Fibroblast of mammary gland (primary cell): ENCODE measurements at regions not wholly inside any gene's neighbourhood (a gene's known extent, or its start where the extent isn't known, plus 50 kb on each side); places are given as distances from the start of the nearest gene placed in this dataset.

ENCODE experiments used
- DNase-seq: peaks from one replicate; pipeline ENCODE4 v3.0.0-alpha.2; 2010; ENCODE audit warnings: low read depth
- H3K4me3 ChIP-seq: 2 replicates; pipeline ENCODE4 v1.5.1; 2011; ENCODE audit warnings: low read depth, mild to moderate bottlenecking, low read length, moderate library complexity; ENCODE audit not compliant: control insufficient read depth
- TF ChIP-seq, protein P1 (sequence below): conservative IDR thresholded peaks from 2 replicates; pipeline ENCODE4 v1.5.1; 2011; ENCODE audit warnings: low read depth, low read length, inconsistent platforms; ENCODE audit not compliant: control insufficient read depth, insufficient read depth

DNA sequence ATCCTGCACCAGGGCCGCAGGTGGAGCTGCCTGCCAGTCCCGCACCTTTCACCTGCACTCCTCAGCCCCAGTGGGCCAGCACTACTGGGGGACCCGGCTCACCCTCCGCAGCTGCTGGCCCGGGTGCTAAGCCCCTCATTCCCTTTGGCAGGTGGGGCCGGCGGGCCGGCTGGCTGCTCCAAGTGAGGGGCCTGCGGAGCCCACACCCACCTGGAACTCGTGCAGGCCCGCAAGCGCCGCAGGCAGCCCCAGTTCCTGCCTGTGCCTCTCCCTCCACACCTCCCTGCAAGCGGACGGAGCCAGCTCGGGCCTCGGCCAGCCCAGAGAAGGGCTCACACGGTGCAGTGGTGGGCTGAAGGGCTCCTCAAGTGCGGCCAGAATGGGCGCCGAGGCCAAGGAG, 199.0 kb upstream of the HS3ST5 start:
- TF ChIP-seq, protein P1, sequence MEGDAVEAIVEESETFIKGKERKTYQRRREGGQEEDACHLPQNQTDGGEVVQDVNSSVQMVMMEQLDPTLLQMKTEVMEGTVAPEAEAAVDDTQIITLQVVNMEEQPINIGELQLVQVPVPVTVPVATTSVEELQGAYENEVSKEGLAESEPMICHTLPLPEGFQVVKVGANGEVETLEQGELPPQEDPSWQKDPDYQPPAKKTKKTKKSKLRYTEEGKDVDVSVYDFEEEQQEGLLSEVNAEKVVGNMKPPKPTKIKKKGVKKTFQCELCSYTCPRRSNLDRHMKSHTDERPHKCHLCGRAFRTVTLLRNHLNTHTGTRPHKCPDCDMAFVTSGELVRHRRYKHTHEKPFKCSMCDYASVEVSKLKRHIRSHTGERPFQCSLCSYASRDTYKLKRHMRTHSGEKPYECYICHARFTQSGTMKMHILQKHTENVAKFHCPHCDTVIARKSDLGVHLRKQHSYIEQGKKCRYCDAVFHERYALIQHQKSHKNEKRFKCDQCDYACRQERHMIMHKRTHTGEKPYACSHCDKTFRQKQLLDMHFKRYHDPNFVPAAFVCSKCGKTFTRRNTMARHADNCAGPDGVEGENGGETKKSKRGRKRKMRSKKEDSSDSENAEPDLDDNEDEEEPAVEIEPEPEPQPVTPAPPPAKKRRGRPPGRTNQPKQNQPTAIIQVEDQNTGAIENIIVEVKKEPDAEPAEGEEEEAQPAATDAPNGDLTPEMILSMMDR = no peak
- no peak overlapping the region for H3K4me3 ChIP-seq
- DNase-seq = no peak

DNA sequence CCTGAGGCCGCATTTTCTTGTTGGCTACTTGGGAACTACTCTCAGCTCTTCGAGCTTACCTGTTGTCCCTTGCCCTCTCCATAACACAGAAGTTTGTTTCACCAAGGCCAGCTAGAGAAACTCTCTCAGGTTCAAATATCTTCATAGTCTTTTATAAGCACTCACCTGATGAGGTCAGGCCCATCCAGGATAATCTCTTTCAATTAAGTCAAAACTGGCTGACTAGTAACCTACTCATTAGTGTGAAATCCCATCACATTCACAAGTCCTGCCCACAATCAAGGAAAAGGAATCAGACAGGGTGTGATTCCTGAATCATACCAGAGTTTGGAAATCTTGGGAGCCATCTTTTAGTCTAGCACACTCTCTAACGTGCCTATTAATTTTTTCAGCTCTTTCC, 195.2 kb upstream of the HS3ST5 start:
- DNase-seq = no peak
- TF ChIP-seq, protein P1 = no peak
- no peak overlapping the region for H3K4me3 ChIP-seq

DNA sequence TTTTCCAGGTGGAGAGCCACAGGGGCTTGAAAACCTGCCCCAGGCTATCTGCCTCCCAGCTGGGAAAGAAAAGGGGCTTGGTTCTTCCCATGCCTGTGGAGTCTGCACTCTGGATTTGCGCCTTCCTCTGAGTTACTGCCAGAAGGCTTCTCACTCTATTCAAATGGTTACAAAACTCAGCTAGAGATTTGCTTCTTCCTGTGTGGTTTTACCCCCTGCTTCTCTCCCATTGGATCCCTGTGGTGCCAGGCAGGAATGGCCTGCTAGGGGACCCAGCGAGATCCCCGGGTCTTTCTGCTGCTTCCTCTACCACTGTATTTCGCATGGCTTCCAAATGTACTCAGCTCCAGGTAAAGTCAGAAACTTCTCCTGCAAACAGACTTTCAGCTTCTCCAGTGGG, 192.0 kb upstream of the HS3ST5 start:
- H3K4me3 ChIP-seq = no peak overlapping the region
- TF ChIP-seq, protein P1 = no peak
- no peak for DNase-seq

DNA sequence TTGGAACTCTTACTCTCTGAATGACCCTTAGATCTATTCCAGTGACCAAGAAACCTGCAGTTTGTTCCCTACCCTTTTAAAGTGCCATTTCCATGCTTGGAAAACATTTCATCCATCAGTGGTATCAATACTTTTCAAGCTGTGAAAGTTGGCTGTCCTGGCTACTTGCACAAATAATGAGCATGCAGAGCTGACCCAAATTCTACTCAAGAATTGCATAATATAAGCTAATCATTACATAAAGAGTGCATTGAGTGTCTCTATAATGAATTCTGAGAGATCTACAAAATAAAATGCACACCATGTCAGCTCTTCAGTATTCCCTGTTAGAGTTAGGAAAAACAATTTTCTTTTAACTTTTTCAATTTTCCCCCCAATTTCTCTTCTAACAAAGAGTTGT, 181.3 kb upstream of the HS3ST5 start:
- no peak overlapping the region for H3K4me3 ChIP-seq
- TF ChIP-seq, protein P1 = no peak
- DNase-seq = no peak

DNA sequence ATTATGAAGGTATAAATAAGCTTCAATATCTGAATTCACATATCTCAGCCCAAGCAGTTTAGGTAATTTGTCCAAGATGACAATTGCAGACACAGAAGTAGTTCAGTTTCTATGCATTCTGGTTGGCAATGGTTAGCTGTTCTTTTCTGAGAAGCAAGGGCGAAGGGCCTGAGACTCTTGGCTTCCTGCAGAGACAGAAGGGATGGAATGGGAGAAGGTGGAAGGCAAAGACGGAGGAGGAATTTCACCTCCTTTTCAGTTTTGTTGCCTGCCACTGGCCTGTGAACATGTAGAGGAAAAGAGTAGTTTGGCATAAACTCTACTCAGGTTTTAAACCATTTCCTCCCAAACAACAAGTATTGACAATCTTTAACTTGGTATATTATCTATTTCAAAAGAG, 180.7 kb upstream of the HS3ST5 start:
- no peak overlapping the region for H3K4me3 ChIP-seq
- TF ChIP-seq, protein P1 = no peak
- no peak for DNase-seq

DNA sequence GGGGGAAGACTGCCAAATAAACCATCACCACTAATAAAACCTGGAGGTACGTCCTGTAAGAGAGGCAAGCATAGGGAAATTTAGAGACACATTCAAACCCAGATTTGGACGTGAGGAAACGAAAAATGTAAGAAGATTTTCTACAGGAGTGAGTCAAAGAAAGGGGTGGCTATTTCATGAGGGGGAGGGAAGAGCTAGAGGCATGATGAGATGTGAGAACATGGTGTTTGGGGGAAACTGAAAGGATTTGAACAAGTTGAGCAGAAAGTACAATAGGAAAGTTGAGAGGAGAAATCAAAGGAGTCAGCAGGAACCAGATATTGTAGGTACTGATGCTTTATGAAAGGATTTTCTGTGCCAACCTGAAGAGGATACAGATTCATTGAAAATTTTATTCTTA, 179.1 kb upstream of the HS3ST5 start:
- H3K4me3 ChIP-seq = no peak overlapping the region
- no peak for DNase-seq
- TF ChIP-seq, protein P1 = no peak

DNA sequence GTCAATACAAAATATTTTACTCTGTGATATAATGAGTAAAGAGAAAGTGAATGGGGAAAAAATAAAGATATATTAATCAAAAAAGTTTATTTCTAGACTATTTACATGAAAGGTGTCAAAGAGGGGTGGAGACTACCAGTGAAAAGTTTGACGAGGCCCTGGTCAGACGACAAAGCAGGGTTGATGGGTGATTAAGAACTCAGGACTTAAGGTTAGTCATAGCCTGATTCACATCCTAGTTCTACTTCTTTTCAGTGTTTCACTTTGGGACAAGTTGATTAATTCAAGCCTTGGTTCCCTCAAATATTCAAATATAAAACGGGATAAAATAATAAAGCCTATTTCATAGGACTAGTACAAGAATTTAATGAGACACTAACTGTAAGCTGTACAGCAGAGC, 178.2 kb upstream of the HS3ST5 start:
- no peak for DNase-seq
- TF ChIP-seq, protein P1 = no peak
- H3K4me3 ChIP-seq = no peak overlapping the region
